ENCODE measurements at regions not wholly inside any gene's neighbourhood (a gene's known extent, or its start where the extent isn't known, plus 50 kb on each side); places are given as distances from the start of the nearest gene placed in this dataset.

DNA sequence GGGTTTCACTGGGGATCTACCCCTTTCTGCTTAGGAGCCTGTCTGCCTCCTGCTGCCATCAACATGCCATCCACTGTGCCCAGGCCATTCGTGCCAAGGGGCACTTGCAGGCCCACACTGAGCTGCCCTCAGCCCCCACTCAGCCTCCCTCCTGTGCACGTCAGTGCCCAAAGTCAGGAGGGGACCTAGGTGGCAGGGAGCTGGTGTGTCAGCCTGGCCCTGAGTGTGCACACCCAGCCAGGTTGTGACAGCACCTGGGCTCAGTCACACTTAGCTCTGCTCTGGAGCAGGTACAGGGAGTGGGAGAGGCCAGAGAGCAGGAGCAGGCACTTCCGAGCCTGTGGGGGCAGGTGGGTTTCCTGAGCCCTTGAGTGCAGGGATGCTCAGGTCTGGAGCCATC lies 63.6 kb upstream of the SYNCRIP start:
- DNase-seq = no peak

DNA sequence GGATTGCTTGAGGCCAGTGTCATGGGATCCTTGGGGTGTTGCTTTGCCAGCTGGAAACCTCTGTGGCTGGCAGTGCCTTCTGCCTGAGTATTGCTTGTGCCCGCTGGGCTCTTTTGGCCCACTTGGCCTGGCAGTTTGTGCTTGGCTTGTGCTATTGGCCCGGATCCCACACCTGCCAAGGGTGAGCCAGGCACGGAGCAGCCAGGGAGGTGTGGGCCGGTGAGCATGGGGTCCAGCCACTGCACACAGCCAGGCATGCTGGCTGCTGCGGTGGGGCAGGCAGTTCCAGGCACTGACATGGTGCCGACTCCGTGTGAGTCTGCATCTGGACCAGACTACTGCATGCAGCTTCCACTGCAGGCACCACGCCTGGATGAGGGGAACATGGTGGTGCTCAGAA lies 62.5 kb upstream of the SYNCRIP start:
- DNase-seq = no peak

- no peak for DNase-seq
Measured at GRCh38 chr6:85703406-85703805, 60.7 kb upstream of the SYNCRIP start.
